Mesenchymal stem cell (in vitro differentiated cells and primary cell): ENCODE measurements at regions not wholly inside any gene's neighbourhood (a gene's known extent, or its start where the extent isn't known, plus 50 kb on each side); places are given as distances from the start of the nearest gene placed in this dataset.
A peak's percentile ranks its signal among the peaks of the same experiment; 100 is the strongest.

Experiments
- DNase-seq: peaks from one replicate; pipeline ENCODE4 v3.0.0-alpha.2; 2013
- H2AFZ ChIP-seq: one replicate; pipeline ENCODE4 v1.6.1; 2013; ENCODE audit warnings: low read depth, mild to moderate bottlenecking, control low read depth, inconsistent platforms, low read length, moderate library complexity
- H2AK5ac ChIP-seq: 2 replicates; pipeline ENCODE4 v1.6.1; 2013; ENCODE audit warnings: low read length, moderate library complexity, mild to moderate bottlenecking, inconsistent platforms; ENCODE audit not compliant: severe bottlenecking
- H2BK120ac ChIP-seq: one replicate; pipeline ENCODE4 v1.6.1; 2013; ENCODE audit warnings: low read depth, mild to moderate bottlenecking, inconsistent platforms, low read length, moderate library complexity
- H2BK12ac ChIP-seq, 2 experiments: one replicate each; pipeline ENCODE4 v1.6.1; 2013; ENCODE audit warnings: inconsistent platforms in 2 of 2, low read length in 2 of 2, mild to moderate bottlenecking in 2 of 2, moderate library complexity in 2 of 2, control low read depth in 1 of 2
- H2BK15ac ChIP-seq: one replicate; pipeline ENCODE4 v1.6.1; 2013; ENCODE audit warnings: mild to moderate bottlenecking, low read depth, inconsistent platforms; ENCODE audit not compliant: poor library complexity, severe bottlenecking
- H2BK5ac ChIP-seq: 2 replicates; pipeline ENCODE4 v1.6.1; 2013; ENCODE audit warnings: low read depth, mild to moderate bottlenecking, low read length, control low read depth, inconsistent platforms; ENCODE audit not compliant: poor library complexity, severe bottlenecking
- H3K14ac ChIP-seq, 2 experiments: one replicate each; pipeline ENCODE4 v1.6.1; 2013; ENCODE audit warnings: inconsistent platforms in 2 of 2, low read length in 2 of 2, control low read depth in 1 of 2, mild to moderate bottlenecking in 1 of 2, moderate library complexity in 1 of 2
- H3K18ac ChIP-seq, 2 experiments: one replicate each; pipeline ENCODE4 v1.6.1; 2013; ENCODE audit warnings: inconsistent platforms in 2 of 2, low read length in 2 of 2, control low read depth in 1 of 2, low read depth in 1 of 2, mild to moderate bottlenecking in 1 of 2
- H3K23ac ChIP-seq, 2 experiments: one replicate each; pipeline ENCODE4 v1.6.1; 2013; ENCODE audit warnings: inconsistent platforms in 2 of 2, low read length in 2 of 2, mild to moderate bottlenecking in 2 of 2, moderate library complexity in 2 of 2, control low read depth in 1 of 2
- H3K27ac ChIP-seq: 2 replicates; pipeline ENCODE4 v1.5.1; 2013; ENCODE audit warnings: mild to moderate bottlenecking, moderate library complexity, low read length, control low read depth, inconsistent platforms; ENCODE audit not compliant: poor library complexity, severe bottlenecking
- H3K27me3 ChIP-seq, 2 experiments: 2 replicates each; pipeline versions ENCODE4 v1.6.1 to v1.7.0; 2013; ENCODE audit warnings: low read length in 2 of 2, mild to moderate bottlenecking in 2 of 2, moderate library complexity in 2 of 2, control low read depth in 1 of 2, inconsistent platforms in 1 of 2; ENCODE audit not compliant: control insufficient read depth in 1 of 2, insufficient read depth in 1 of 2
- H3K36me3 ChIP-seq, 2 experiments: 2 replicates each; pipeline versions ENCODE4 v1.6.1 to v1.7.0; 2013; ENCODE audit warnings: low read length in 2 of 2, control low read depth in 1 of 2, inconsistent platforms in 1 of 2, low read depth in 1 of 2, mild to moderate bottlenecking in 1 of 2; ENCODE audit not compliant: insufficient read depth in 2 of 2, control insufficient read depth in 1 of 2
- H3K4ac ChIP-seq, 2 experiments: one replicate each; pipeline ENCODE4 v1.6.1; 2013; ENCODE audit warnings: inconsistent platforms in 2 of 2, low read length in 2 of 2, mild to moderate bottlenecking in 2 of 2, moderate library complexity in 2 of 2, control low read depth in 1 of 2, low read depth in 1 of 2
- H3K4me1 ChIP-seq: 2 replicates; pipeline ENCODE4 v1.6.1; 2013; ENCODE audit warnings: low read depth, low read length, control low read depth; ENCODE audit not compliant: control insufficient read depth, insufficient read depth
- H3K4me2 ChIP-seq: 2 replicates; pipeline ENCODE4 v1.6.1; 2013; ENCODE audit warnings: low read length, mild to moderate bottlenecking, inconsistent platforms; ENCODE audit not compliant: poor library complexity, severe bottlenecking
- H3K4me3 ChIP-seq, 2 experiments: 2 replicates each; pipeline versions ENCODE4 v1.5.1 to v1.7.0; 2013; ENCODE audit warnings: low read length in 2 of 2, mild to moderate bottlenecking in 2 of 2, control low read depth in 1 of 2, low read depth in 1 of 2; ENCODE audit not compliant: insufficient read depth in 1 of 2
- H3K79me1 ChIP-seq: replicated peaks from 2 replicates; pipeline ENCODE4 v1.6.1; 2013; ENCODE audit warnings: mild to moderate bottlenecking, control low read depth, low read length, inconsistent platforms; ENCODE audit not compliant: poor library complexity, severe bottlenecking
- H3K9ac ChIP-seq: 2 replicates; pipeline ENCODE4 v1.7.0; 2013; ENCODE audit warnings: mild to moderate bottlenecking, low read length, moderate library complexity
- H3K9me3 ChIP-seq: 2 replicates; pipeline ENCODE4 v1.7.0; 2013; ENCODE audit warnings: mild to moderate bottlenecking, low read length; ENCODE audit not compliant: control insufficient read depth
- H4K8ac ChIP-seq: one replicate; pipeline ENCODE4 v1.6.1; 2013; ENCODE audit warnings: inconsistent platforms, mild to moderate bottlenecking, low read length, moderate library complexity
- H4K91ac ChIP-seq: one replicate; pipeline ENCODE4 v1.6.1; 2013; ENCODE audit warnings: mild to moderate bottlenecking, low read length, inconsistent platforms
- WGBS: methylation state at CpG from one replicate; pipeline ENCODE4 v1.1.7; 2013; ENCODE audit warnings: mixed read lengths; 5-methylcytosine and 5-hydroxymethylcytosine counted together

- Histone ChIP-seq H3K27ac (no peak overlapping the region), H3K79me1 (no peaks in the 10 kb centered on the region), H3K4me1 (no peaks in the 10 kb centered on the region), H4K91ac (no peak overlapping the region), H2BK15ac (no peak overlapping the region), H3K18ac (no peak overlapping the region), H2BK120ac (no peak overlapping the region), H2AK5ac (no peak overlapping the region), H3K4me2 (no peak overlapping the region), H3K23ac (no peak overlapping the region), H3K14ac (no peak overlapping the region), H2BK5ac (no peak overlapping the region), H3K9ac (no peak overlapping the region), H4K8ac (no peak overlapping the region), H3K36me3 (no peaks in the 10 kb centered on the region), H2AFZ (no peak overlapping the region), H3K9me3 (peaks cover 28% of the 10 kb centered on the region), H3K4me3 (no peak overlapping the region), H2BK12ac (no peak overlapping the region), H3K27me3 (no peaks in the 10 kb centered on the region), H3K4ac (no peak overlapping the region)
- DNase-seq, result peak; percentile 80
- WGBS, result 0% methylated on average over 1 of the region's 2 CpGs
These were observed 235.4 kb downstream of the RAB28 start for GRCh38 chr4:13248621-13249298.

- no CpG with 5 or more reads among the region's 1 CpG for WGBS
These were observed 238.0 kb downstream of the RAB28 start for GRCh38 chr4:13246107-13246506.

GRCh38 chr4:13244444-13244843 lies 239.7 kb downstream of the RAB28 start:
- Histone ChIP-seq H3K9me3 (peaks cover 28% of the 10 kb centered on the region), H2BK120ac (no peak overlapping the region), H3K4ac (no peak overlapping the region), H4K8ac (no peak overlapping the region), H3K79me1 (no peaks in the 10 kb centered on the region), H3K27me3 (no peaks in the 10 kb centered on the region), H3K4me1 (no peaks in the 10 kb centered on the region), H3K14ac (no peak overlapping the region), H2AK5ac (no peak overlapping the region), H2BK15ac (no peak overlapping the region), H3K4me2 (no peak overlapping the region), H3K36me3 (no peaks in the 10 kb centered on the region), H3K9ac (no peak overlapping the region), H3K27ac (no peak overlapping the region), H2AFZ (no peak overlapping the region), H2BK5ac (no peak overlapping the region), H2BK12ac (no peak overlapping the region), H3K4me3 (no peak overlapping the region), H3K23ac (no peak overlapping the region), H4K91ac (no peak overlapping the region), H3K18ac (no peak overlapping the region)
- 47% methylated on average over 2 of the region's 2 CpGs for WGBS
- no peak for DNase-seq

More at GRCh38 chr4:13246107-13246506, 238.0 kb downstream of the RAB28 start:
- H3K14ac ChIP-seq, result no peak overlapping the region
- H3K79me1 ChIP-seq, result no peaks in the 10 kb centered on the region
- H2AFZ ChIP-seq, result no peak overlapping the region
- H4K91ac ChIP-seq, result no peak overlapping the region
- no peak overlapping the region for H2BK120ac ChIP-seq
- no peak overlapping the region for H2BK12ac ChIP-seq
- no peaks in the 10 kb centered on the region for H3K4me1 ChIP-seq
- no peaks in the 10 kb centered on the region for H3K36me3 ChIP-seq
- H3K27ac ChIP-seq, result no peak overlapping the region
- H4K8ac ChIP-seq, result no peak overlapping the region
- no peak overlapping the region for H3K4ac ChIP-seq
- H3K27me3 ChIP-seq, result no peaks in the 10 kb centered on the region
- H3K23ac ChIP-seq, result no peak overlapping the region
- H2AK5ac ChIP-seq, result no peak overlapping the region
- no peak overlapping the region for H3K18ac ChIP-seq
- H3K9me3 ChIP-seq, result peaks cover 28% of the 10 kb centered on the region
- DNase-seq, result no peak
- no peak overlapping the region for H3K9ac ChIP-seq
- no peak overlapping the region for H2BK5ac ChIP-seq
- no peak overlapping the region for H2BK15ac ChIP-seq
- no peak overlapping the region for H3K4me2 ChIP-seq
- H3K4me3 ChIP-seq, result no peak overlapping the region

GRCh38 chr4:13243152-13243551 lies 241.0 kb downstream of the RAB28 start:
- Histone ChIP-seq H4K8ac (no peak overlapping the region), H3K36me3 (no peaks in the 10 kb centered on the region), H3K4ac (no peak overlapping the region), H3K9ac (no peak overlapping the region), H3K4me3 (no peak overlapping the region), H3K9me3 (peaks cover 25% of the 10 kb centered on the region), H2BK12ac (no peak overlapping the region), H3K27me3 (no peaks in the 10 kb centered on the region), H2BK5ac (no peak overlapping the region), H3K14ac (no peak overlapping the region), H3K79me1 (no peaks in the 10 kb centered on the region), H2BK120ac (no peak overlapping the region), H3K27ac (no peak overlapping the region), H2AK5ac (no peak overlapping the region), H3K23ac (no peak overlapping the region), H2AFZ (no peak overlapping the region), H3K18ac (no peak overlapping the region), H3K4me1 (no peaks in the 10 kb centered on the region), H3K4me2 (no peak overlapping the region), H4K91ac (no peak overlapping the region), H2BK15ac (no peak overlapping the region)
- DNase-seq, result no peak
